ENCODE measurements at regions not wholly inside any gene's neighbourhood (a gene's known extent, or its start where the extent isn't known, plus 50 kb on each side); places are given as distances from the start of the nearest gene placed in this dataset.

GRCh38 chr15:96160800-96161199 is 169.7 kb upstream of the NR2F2 start:
- Histone ChIP-seq H4K20me1 (replicated peaks; ENCODE audit: insufficient read depth) (no peaks in the 10 kb centered on the region), H2AFZ (no peak overlapping the region), H3K79me2 (replicated peaks; ENCODE audit: insufficient read depth) (no peaks in the 10 kb centered on the region), H3K27ac (ENCODE audit: low read depth) (no peak overlapping the region), H3K36me3 (ENCODE audit: insufficient read depth) (no peaks in the 10 kb centered on the region), H3K4me3 (no peak overlapping the region), H3F3A (replicated peaks; ENCODE audit: low read depth) (no peaks in the 10 kb centered on the region), H3K4me2 (no peak overlapping the region), H3K4me1 (ENCODE audit: insufficient read depth) (peaks cover 15% of the 10 kb centered on the region), H3K9me2 (ENCODE audit: insufficient read depth) (peaks cover 2% of the 10 kb centered on the region), H3K27me3 (ENCODE audit: insufficient read depth) (no peaks in the 10 kb centered on the region)
- no peak for ATAC-seq
- TF ChIP-seq POLR2AphosphoS5 (IDR thresholded peaks at IDR 0.05; ENCODE audit: low read depth) = no peak
- no peak for TF ChIP-seq STAT1 (IDR thresholded peaks at IDR 0.05; ENCODE audit: unreplicated experiment)
- no peak for TF ChIP-seq CTCF (conservative IDR thresholded peaks at IDR 0.05; ENCODE audit: low read depth in 2 of 2)
- no peak for TF ChIP-seq JUNB (IDR thresholded peaks at IDR 0.05; ENCODE audit: unreplicated experiment)
- no peak for TF ChIP-seq NANOG (IDR thresholded peaks at IDR 0.05; ENCODE audit: borderline replicate concordance)
- no peak for TF ChIP-seq EZH2phosphoT487 (IDR thresholded peaks at IDR 0.05; ENCODE audit: unreplicated experiment)
- TF ChIP-seq ZNF114 (CRISPR knock-in tag; IDR thresholded peaks at IDR 0.05) = no peak
- TF ChIP-seq ETS1 (IDR thresholded peaks at IDR 0.05) = no peak
- TF ChIP-seq REST (IDR thresholded peaks at IDR 0.05; ENCODE audit: unreplicated experiment) = no peak
- TF ChIP-seq EZH2 (IDR thresholded peaks at IDR 0.05; ENCODE audit: low read depth, unreplicated experiment) = no peak
- TF ChIP-seq ZNF462 (CRISPR knock-in tag; IDR thresholded peaks at IDR 0.05) = no peak
- no peaks in the 10 kb centered on the region for H3K36me3 Mint-ChIP-seq (ENCODE audit: low read depth)
- H3K9me3 Mint-ChIP-seq = no peaks in the 10 kb centered on the region; the same call in 2 of the 3 replicates
- DNase-seq (ENCODE audit: low spot score) = no peak
- peaks cover 13% of the 10 kb centered on the region for H3K4me1 Mint-ChIP-seq
- H3K4me3 Mint-ChIP-seq = no peak overlapping the region
- peaks cover 2% of the 10 kb centered on the region for H3K27me3 Mint-ChIP-seq (ENCODE audit: insufficient read depth, low read depth, poor library complexity)
- H3K27ac Mint-ChIP-seq = no peak overlapping the region
